GM19023 (cell line): ENCODE measurements at regions not wholly inside any gene's neighbourhood (a gene's known extent, or its start where the extent isn't known, plus 50 kb on each side); places are given as distances from the start of the nearest gene placed in this dataset.

ENCODE experiments used
- ATAC-seq: cut with Tn5 transposase; IDR thresholded peaks from one replicate; pipeline ENCODE4 v1.9.1; 2021; ENCODE audit warnings: mild to moderate bottlenecking, moderate library complexity; ENCODE audit not compliant: unreplicated experiment

DNA sequence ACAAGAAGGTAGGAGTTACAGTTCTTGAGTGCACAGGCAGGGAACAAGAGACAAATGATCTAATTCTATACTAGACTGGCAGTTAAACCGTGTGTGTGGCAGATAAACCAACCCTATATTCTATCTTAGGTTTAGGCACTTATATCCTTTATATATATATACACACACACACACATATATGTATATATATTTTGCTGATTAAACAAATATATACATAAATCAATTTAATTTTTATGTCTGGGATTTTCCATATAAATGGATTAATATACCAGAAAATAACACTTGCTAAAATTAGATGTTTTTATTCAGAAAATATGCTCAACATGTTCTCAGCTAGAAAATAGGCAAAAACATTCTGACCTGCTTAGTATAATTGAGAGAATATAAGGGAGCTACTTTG is 887.9 kb upstream of the KLHL29 start:
- ATAC-seq, result no peak

DNA sequence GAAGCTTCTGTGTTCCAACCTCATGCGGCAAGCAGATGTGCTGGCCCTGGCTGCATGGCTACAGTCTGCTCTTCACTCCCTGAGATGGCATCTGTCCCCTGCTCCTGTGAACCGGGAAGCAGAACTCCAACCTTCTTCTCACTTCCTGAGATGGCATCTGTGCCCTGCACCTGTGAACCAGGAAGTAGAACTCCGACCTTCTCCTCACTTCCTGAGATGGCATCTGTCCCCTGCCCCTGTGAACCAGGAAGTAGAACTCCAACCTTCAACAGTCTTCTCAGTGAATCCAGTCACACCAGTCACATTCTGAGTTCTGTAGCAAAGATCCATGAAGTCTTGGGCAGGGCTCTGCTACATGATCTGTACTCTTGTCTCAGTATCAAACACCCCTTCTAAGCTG is 887.2 kb upstream of the KLHL29 start:
- no peak for ATAC-seq

DNA sequence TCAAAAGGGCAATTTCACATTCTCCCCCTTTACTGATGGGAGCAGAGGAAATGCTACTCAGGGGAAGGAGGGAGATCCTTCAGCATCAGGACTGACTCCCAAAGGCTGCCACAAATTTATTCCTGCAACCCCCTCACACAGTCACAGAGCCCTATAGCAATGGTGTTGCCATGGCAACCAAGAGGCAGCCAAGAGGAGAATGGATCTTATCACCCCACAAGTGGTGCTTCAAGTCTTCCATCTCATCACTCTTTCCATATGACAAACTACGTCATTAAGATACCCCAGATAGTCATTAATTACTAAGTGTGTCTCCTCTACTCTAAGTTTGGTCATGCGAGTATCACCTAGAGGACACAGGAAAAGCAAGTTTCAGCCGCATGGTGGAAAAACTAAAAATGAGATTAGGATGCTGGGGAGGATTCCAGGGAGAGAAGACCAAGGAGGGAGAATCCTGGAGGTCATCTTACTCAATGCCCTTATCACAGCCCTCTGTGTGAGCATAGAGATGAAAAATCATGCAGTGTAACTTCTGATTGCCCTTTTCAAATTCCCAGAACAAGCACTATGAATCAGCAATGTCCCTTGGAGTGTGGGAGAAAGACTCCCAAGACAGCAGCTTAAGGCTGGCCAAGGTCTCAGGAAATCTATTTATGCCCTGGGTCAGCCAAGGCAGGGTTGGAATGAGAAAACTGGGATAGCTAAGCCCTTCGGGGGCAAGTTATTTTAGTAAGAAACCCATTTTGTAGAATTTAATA is 885.7 kb upstream of the KLHL29 start:
- ATAC-seq, result no peak

DNA sequence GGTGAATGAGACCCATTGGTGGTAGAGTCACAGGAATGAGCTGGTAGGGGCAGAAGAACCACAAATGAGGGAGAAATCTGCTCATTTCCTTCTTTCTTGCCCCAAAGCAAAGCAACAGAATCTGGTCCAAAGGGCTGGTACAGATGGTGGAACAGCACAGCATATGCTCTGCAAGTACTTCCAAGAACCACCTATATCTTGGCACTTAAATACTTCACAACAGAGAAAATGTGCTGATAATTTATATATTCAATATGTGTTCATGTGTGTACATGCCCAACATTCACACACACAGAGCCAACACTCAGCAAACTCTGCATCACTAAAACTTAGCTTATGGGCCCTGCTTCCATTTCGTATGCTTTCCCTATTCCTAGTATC is 884.4 kb upstream of the KLHL29 start:
- no peak for ATAC-seq

DNA sequence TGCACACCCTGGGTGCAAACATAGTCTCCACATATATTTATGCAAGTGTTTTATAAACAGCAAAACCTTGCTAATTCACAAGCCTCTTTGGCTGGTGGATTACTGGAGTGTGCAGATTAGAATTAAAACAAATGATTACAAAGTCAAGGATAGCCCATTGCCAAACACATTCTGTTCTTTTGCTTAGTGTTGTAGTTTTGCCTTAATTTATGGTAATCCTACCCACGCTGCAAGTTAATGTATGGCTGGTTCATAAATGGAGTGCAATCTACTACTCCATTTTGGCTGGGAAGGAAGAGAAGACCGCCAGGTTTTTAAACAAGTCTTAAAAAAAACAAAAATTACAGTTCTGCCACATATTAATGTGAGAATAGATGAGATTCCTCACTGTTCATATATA is 883.1 kb upstream of the KLHL29 start:
- ATAC-seq, result no peak

DNA sequence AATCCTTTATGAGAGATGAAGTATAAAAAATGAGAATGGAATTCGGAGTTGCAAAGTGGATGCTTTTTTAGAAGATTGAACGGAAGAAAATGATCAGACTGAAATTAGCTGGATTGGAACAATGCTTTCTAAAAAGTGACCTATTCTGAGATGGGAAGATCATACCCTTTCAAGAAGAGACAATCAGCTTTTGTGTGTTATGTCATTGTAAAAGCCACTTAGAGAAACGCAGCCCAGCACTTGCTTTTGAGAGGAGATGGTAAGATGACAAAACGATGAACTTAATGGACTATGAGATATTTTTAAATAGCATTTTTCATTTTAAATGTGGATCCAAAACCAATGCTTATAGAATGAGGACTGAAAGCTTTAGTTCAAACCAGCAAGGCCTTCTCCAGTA is 871.4 kb upstream of the KLHL29 start:
- no peak for ATAC-seq

DNA sequence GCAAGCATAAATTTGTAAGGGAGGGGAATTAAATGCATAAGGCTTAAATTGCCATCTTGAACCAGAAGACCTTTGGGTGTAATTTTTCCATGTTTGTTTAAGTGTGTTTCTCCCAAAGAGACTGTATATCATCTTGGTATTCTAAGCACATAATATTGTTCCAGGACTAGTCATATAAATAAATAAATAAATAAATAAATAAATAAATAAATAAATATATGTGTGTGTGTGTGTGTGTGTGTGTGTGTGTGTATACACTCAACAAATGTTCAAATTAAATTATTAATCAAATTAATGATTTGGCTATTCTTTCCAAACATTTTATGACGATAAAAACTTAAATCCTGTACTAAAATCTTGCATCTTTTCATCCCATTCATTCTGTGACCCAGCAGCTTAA is 867.8 kb upstream of the KLHL29 start:
- no peak for ATAC-seq

DNA sequence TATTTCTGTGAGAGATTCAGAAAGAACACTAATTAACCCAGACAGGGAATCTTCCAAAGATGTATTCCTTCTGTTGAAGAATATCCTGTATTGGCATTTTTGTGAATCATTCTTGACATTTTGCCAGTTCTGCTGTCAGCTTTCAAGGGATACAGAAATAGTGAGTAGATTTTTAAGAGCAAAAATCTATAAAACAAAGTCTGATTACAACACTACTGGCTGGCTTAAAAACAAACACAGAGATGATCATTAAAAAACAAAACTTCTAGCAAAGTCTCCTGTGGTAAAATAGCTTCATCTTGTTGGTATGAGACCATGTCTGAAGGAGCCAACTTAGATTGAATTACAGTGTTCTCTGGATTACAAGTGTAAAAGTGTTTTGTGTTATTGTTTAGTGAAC is 866.3 kb upstream of the KLHL29 start:
- no peak for ATAC-seq

DNA sequence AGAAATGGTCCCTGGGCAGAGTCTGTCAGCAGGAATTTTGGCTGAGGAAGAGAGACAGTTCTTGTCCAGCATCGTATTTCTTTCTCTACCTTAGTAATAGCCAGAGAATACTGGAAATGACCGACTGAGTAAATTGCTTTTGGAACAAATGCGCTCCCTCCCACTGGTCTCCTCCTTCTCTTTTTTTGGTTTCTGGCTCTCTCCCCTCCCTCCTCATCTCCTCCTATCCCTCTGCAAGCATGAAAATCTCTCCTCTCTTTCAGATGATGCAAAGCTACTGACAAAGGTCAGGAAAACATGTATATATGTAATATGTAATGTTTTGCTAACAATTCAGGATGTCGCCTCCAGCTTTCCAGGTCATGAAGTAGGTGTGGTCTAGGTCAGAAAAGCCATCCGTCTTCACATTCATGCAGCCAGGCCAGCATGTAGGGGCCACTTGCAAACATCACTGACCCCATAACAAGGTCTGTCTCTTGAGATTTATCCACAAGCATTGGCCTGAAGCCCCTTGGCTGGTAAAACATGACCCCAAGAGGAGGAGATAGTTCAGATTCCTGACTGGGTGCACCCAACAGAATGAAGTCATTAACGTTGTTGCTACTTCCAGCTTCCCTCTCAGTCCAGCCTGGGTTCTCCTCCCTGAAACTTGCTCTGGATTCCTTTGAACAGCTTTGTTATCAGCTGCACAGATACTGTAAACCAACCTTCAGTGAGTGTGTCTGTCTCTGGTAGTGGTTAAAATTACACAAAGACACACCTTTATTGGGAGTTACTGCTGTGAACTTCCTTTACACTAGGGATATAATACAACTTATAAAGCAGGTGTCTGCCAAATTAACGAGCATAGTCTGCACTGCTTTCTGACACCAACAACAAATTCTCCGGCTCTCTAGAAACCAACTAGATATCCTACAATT is 864.4 kb upstream of the KLHL29 start:
- no peak for ATAC-seq

DNA sequence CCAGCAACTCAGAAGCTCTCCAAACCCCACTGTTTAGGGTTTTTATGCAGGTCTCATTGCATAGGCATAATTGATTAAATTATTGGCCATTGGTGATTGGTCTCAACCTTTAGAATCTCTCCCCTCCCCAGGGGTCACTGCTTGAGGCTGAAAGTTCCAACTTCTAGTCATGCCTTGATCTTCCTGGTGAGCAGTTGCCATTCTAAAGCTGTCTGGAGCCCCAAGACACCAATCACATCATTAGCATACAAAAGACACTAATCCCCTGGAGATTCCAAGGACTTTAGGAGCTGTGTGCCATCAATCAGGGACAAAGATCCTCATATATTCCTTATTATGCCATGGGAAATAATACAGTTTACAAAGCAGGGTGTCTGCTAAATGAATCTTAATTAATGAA is 863.4 kb upstream of the KLHL29 start:
- ATAC-seq, result no peak

DNA sequence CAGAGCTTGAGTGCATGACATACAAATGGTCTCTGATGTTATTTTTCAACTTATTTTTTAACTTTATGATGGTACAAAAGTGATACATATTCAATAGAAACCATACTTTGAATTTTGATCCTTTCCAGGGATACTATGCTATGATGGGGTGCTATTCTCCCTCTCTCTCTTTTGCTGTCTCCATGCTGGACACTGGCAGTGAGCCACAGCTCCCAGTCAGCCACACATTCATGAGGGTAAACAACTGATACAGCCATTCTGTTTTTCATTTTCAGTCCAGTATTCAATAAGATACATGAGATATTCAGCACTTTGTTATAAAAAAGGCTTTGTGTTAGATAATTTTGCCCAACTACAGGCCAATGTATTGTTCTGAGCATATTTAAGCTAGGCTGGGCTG is 859.3 kb upstream of the KLHL29 start:
- ATAC-seq, result no peak

DNA sequence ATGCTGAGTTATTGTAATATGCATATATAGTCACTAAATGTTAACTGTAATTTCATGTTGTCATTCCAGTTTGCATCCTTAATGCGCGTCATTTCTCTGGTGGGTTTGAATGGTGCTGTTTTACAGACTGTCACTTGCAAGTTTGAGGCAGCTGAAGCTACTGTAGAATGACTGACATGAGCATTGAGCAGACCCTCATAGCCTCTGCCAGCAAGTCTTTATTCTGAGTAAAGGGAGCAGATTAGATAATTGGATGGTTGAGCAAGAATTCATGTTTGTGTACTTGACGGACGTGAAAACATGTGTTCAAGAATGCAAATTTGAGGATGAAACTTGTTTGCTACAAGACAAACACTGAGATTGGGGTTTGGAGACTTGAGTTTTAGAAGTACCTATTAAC is 854.8 kb upstream of the KLHL29 start:
- no peak for ATAC-seq

DNA sequence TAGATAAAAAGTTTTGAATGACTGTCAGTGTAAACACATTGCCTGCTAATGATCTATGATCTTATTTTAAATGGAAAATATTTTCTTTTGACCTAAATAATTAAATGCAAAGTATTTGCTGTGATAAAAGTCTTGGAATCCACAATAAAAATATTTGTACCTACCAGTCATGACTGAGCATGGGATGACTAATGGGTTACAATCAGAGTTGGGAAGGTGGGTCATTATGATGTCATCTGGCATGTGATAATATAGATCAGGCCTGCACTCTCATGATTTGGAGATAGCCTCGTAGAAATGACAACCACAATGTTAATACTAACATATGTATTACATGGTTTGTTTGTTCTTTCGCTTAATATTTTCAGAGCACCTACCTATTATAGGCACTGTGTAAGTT is 848.8 kb upstream of the KLHL29 start:
- no peak for ATAC-seq

DNA sequence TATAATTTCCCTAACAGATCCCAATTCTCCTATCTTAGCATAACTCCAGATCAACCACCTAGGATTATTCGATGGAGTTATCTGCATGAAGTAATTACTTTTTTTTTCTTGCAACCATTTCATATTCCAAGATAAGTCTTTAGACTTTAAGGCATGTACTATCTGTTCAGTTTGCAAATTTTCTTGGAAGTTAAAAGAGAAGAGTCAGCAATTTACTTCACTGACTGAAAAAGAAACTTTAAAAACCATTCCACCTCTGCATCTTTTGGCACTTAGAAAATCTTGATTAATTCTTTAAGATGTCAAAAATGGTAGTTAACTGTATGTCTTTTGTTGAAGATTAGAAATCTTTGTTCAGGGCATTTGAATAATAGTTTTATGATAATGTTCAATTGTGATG is 830.5 kb upstream of the KLHL29 start:
- ATAC-seq, result no peak

DNA sequence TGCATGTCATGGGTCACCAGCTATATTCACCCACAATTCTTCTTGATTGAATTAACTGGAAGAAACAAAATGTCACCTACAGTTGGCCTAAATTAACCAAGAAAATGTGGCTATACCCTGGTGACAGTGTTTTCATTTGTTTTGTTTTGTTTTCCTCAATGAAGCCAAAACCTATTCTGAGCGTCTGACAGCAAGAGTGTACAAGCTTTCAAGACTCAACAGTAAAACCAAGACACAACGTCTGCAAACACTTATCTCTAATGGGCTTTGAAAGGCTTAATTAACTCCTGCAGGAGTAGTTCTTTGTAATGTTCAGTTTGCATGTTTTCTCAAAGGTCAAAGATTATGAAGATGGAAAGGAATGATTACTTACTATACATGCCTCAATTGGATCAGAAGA is 827.6 kb upstream of the KLHL29 start:
- ATAC-seq, result no peak

DNA sequence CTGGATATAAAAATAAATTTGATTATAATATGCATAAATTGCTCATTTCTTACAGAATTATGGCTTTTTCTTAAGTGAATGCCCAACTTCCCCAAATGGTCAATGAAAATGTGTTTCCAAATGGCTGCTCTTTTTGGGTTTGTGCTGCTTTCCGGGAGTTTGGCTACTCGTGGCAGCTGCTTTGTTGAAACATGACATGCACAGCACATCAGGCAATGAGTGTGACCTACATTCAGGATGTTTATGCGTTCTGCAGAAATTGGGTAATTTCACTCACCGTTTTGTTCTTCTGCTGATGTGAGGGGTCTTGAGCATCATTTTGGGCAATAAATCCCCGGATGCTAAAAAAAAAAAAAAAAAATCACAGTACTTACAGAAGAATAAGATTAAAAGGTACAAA is 825.0 kb upstream of the KLHL29 start:
- no peak for ATAC-seq

DNA sequence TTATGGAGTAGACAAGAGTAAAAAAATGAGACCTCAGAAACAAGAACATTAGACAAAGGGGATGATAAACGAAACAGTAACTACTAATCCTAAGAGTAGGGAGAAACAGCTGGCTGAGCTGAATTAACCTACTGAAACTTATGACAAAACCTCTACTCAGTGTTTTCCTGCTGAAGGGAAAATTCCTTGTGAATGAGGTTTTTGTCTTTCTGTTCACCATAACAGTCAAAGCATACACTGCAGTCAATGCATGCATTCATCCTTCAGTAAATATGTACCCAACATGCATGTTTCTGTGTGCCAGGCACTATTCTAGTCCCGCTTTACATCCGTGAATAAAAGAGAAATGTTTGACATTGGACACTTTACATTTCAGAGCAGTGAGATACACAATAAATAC is 805.6 kb upstream of the KLHL29 start:
- no peak for ATAC-seq

DNA sequence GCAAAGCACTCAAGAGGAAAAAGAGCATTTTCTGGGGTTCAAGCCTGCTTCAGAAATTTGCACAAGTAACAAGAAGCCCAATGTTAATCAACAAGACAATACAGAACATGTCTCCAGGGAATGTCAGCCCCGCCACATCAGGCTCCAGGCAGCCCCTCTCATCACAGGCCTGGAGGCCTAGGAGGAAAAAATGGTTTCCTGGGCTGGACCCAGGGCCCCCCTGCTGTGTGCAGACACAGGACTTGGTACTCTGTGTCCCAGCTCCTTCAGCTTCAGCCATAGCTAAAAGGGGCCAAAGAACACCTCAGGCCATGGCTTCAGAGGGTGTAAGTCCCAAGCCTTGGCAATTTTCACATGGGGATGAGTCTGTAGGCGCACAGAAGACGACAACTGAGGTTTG is 802.9 kb upstream of the KLHL29 start:
- no peak for ATAC-seq

DNA sequence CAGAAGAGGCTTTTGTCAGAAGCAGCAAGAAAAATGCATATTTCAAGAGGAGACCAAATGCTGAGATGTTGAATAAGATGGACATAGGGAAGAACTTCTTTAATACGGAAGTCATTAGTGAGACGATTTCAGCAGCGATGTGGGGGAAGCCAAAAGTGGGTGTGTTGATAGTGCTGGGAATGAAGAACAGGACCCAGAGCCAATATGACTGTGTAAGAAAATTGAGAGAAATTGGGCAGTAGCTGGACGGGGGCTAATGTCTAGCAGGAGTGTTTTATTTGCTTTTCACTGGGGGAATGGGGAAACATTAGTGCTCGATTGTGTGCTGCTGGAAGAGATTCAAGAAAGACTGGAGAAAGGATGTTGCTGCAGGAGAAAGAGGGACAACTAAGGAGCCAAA is 788.7 kb upstream of the KLHL29 start:
- no peak for ATAC-seq

DNA sequence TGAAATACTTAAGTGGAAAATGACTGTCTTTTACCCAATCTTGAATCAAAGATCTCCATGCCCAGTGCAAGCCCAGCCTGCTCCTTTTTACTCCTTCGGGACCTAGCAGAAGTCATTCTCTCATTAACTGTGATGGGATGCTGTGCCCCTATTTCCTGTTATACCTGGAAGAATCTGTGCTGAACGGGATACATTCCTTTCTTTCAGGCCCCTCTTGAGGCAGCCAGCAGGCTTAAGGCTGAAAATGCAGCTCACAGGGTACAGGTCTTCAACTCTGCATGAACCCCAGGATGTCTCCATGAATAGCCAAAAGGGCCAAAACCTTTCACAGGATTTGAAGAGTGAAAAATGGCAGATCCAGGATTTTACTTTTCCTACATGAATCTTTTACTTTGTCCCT is 784.8 kb upstream of the KLHL29 start:
- ATAC-seq, result no peak

DNA sequence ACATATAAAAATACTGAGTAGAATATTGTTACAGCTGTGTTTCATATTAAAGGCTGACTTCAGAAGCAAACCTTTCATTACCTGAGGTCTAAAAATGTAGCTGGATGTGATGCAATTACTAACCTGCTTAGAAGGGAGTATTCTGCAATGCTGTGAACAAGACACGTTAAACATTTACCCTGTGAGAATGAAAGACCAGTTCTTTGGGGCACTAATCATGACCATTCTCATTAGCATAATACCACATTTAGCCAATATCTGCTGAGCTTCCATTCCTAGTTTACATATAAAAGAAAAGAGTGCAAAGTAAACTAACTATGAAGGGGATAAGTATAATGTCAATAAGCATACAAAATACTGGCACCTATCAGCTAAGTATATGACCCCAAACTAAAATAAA is 784.0 kb upstream of the KLHL29 start:
- no peak for ATAC-seq

DNA sequence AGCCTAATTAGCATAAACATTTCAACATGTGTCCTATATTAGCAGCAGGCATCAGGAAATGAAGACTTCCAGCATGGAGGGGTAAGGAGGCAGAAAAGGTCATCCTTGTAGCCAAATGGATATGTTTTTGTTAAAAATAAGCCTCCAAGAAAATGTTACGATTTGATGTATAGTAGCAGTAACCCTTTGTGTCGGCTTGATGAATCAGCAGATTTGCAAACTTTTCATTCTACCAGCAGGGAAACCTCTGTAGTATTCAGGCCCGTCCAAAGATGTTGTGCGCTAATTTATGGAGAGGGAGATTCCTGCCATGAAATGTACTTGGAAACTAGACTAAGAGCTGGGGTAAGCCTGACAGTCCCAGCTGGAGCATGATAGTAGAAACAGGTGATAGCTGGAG is 780.8 kb upstream of the KLHL29 start:
- no peak for ATAC-seq
